NCI-H345 treated with DMSO at 0.1 percent for 48 hours (cell line): ENCODE measurements at regions not wholly inside any gene's neighbourhood (a gene's known extent, or its start where the extent isn't known, plus 50 kb on each side); places are given as distances from the start of the nearest gene placed in this dataset.

Source experiments
- DNase-seq: peaks from one replicate; lab custom pipeline; 2025; ENCODE audit not compliant: unreplicated experiment; lab: John Stamatoyannopoulos, UW

GRCh38 chr6:122297010-122297409 lies 102.4 kb upstream of the HSF2 start:
- no peak for DNase-seq

- no peak for DNase-seq
Observed at GRCh38 chr6:122302067-122302466, 97.4 kb upstream of the HSF2 start.

GRCh38 chr6:122307577-122307976 lies 91.9 kb upstream of the HSF2 start:
- DNase-seq: no peak

GRCh38 chr6:122308074-122308473 lies 91.4 kb upstream of the HSF2 start:
- no peak for DNase-seq

GRCh38 chr6:122315842-122316241 lies 83.6 kb upstream of the HSF2 start:
- DNase-seq: no peak

GRCh38 chr6:122322824-122323223 lies 76.6 kb upstream of the HSF2 start:
- no peak for DNase-seq

- no peak for DNase-seq
Observed at GRCh38 chr6:122323361-122323760, 76.1 kb upstream of the HSF2 start.

GRCh38 chr6:122330315-122330714 lies 69.1 kb upstream of the HSF2 start:
- DNase-seq: no peak

GRCh38 chr6:122337645-122338044 lies 61.8 kb upstream of the HSF2 start:
- DNase-seq: no peak

- DNase-seq: no peak
Observed at GRCh38 chr6:122339661-122340060, 59.8 kb upstream of the HSF2 start.

- DNase-seq: no peak
Observed at GRCh38 chr6:122347280-122347679, 52.2 kb upstream of the HSF2 start.

- no peak for DNase-seq
Observed at GRCh38 chr6:122347751-122348150, 51.7 kb upstream of the HSF2 start.
